ENCODE measurements at regions not wholly inside any gene's neighbourhood (a gene's known extent, or its start where the extent isn't known, plus 50 kb on each side); places are given as distances from the start of the nearest gene placed in this dataset.
A peak's percentile ranks its signal among the peaks of the same experiment; 100 is the strongest.

DNA sequence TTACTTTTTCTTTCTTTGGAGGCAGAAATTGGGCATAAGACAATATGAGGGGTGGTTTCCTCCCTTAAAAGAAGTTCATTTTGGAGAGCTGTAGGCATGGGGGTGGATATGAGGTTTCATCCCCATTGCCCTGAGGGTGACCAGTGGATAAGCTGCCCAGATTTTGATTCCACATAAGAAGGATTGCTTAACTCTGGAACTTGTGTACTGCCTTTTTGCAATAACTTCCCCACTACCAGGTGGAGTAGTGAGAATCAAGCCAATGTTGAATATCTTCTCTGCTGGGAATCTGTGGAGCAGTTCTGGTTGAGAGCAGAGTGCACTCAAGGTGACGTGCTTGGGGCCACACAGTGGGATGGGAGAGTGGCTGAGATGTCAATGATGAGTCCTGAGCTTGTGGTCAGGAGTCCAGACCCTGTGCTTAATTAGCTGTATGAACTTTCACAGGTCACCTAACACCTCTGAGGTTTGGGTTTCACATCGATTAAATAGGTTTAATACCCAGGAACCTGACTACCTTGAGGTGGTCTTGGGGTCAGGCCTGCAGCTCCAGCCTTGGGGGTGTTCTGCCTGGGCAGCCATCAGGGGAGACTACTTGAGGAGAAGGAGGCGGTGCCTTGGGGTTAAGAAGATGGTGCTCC lies 152.9 kb downstream of the FCRL5 start:
- no peak overlapping the region for H3K27ac ChIP-seq
- TF ChIP-seq, protein P1, sequence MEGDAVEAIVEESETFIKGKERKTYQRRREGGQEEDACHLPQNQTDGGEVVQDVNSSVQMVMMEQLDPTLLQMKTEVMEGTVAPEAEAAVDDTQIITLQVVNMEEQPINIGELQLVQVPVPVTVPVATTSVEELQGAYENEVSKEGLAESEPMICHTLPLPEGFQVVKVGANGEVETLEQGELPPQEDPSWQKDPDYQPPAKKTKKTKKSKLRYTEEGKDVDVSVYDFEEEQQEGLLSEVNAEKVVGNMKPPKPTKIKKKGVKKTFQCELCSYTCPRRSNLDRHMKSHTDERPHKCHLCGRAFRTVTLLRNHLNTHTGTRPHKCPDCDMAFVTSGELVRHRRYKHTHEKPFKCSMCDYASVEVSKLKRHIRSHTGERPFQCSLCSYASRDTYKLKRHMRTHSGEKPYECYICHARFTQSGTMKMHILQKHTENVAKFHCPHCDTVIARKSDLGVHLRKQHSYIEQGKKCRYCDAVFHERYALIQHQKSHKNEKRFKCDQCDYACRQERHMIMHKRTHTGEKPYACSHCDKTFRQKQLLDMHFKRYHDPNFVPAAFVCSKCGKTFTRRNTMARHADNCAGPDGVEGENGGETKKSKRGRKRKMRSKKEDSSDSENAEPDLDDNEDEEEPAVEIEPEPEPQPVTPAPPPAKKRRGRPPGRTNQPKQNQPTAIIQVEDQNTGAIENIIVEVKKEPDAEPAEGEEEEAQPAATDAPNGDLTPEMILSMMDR (conservative IDR thresholded peaks at IDR 0.05; ENCODE audit: low read depth): no peak
- no peak for DNase-seq (ENCODE audit: low spot score)
- POLR2A ChIA-PET (ENCODE audit: low non-redundant PET): no interaction called here
- CTCF ChIA-PET: interaction anchor here (0.7 kb wide), 1 partner anchor 73 kb away, joined by 6 read pairs; no protein-coding TSS in a partner anchor

DNA sequence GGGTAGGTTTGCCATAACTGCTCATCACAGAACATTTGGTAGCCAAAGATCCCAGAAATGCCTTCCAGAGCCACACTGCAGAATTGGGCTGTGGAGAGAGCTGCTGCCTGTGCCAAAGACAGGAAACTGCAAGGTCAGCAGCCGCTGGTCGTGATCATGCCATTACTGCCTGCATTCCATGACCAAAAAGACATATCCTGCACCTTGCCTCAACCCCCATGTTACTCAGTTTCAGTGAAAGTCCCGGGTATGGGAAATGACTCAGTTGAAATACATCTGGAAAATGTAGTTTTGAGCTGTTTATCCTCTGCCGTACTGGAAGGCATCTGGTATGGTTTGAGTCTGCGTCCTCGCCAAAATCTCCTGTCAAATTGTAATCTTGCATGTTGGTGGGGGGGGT lies 161.7 kb downstream of the FCRL5 start:
- DNase-seq (ENCODE audit: low spot score): peak; percentile 76
- POLR2A ChIA-PET (ENCODE audit: low non-redundant PET): no interaction called here

DNA sequence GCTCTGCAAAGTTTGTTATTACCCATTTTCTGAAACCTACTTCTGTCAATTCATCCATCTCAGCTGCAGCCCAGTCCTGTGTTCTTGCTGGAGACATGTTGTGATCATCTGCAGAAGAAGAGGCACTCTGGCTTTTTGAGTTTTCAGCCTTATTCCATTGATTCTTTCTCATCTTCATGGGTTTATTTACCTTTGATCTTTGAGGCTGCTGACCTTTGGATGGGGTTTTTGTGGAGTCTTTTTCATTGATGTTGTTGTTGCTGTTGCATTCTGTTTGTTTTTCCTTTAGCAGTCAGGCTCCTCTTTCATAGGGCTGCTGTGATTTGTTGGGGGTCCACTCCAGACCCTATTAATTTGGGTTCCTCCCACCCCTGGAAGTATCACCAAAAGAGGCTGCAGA lies 164.3 kb downstream of the FCRL5 start:
- ChIA-PET CTCF (interaction anchor here (0.7 to 0.9 kb wide), 2 partner anchors 11 to 70 kb away, joined by 3 read pairs; no protein-coding TSS in a partner anchor), POLR2A (ENCODE audit: low non-redundant PET) (no interaction called here)
- TF ChIP-seq, protein P1 (conservative IDR thresholded peaks at IDR 0.05; ENCODE audit: low read depth): no peak
- no peak overlapping the region for H3K27ac ChIP-seq
- no peak for DNase-seq (ENCODE audit: low spot score)

More for the DNA sequence above, 161.7 kb downstream of the FCRL5 start:
- TF ChIP-seq, protein P1 (conservative IDR thresholded peaks at IDR 0.05; ENCODE audit: low read depth): no peak
- CTCF ChIA-PET: interaction anchor here (0.6 kb wide), 2 partner anchors 100 to 1823 kb away, joined by 3 read pairs; no protein-coding TSS in a partner anchor
- H3K27ac ChIP-seq: no peak overlapping the region

DNA sequence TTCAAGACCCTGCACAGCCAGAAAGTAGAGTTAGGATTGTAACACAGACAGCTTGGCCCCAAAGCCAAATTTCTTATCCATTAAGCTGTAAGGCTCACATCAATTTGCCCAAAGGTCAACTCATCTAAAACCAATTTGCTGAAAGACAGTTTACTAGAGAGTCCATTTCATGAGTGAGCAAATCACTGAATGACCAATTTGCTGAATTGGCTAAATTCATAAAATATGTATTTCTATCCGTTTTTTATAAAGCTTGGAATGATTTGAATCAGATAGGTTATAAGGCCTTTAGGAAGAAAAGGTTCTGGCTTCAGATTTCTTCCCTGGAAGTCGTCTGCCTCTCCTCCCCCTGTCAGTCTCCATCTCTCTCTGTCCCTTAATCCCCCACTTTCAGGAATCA lies 168.1 kb downstream of the FCRL5 start:
- ChIA-PET CTCF (no interaction called here), POLR2A (ENCODE audit: low non-redundant PET) (no interaction called here)
- TF ChIP-seq, protein P1 (conservative IDR thresholded peaks at IDR 0.05; ENCODE audit: low read depth): no peak
- no peak overlapping the region for H3K27ac ChIP-seq
- DNase-seq (ENCODE audit: low spot score): no peak

DNA sequence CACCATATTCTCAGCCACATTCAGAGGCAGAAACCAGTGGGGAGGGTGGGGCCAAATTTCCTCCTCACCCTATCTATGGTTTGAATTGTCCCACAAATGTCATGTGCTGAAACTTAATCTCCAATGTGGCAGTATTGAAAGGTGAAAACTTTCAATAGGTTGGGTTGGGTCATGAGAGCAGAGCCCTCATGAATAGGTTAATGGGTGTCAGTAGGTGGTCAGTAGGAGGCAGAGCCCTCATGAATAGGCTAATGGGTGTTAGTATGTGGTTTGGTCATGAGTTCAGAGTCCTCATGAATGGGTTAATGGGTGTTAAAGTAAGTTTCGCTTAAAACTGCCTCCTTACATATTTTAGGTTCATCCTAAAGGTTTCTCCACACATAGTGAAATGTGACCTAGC lies 170.0 kb downstream of the FCRL5 start:
- TF ChIP-seq, protein P1 (conservative IDR thresholded peaks at IDR 0.05; ENCODE audit: low read depth): no peak
- CTCF ChIA-PET: no interaction called here

DNA sequence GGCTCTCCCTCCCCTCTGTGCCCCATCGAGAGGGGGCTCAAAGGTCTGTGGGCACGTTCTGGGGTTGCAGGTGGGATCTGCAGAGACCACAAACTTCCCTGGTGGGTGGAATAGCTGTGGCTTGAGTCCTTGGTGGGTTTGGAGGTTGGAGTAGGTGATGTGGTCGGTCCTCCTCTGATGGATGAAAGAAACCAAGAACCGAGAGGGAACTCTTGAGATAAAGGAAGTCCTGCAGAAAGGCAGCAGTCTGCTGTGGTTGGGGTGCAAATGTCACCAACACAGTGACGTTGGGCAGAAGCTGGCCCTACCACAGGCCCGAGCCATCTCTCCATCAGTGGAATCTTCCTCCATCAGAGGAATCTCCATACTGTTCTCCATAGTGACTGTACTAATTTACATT lies 171.8 kb downstream of the FCRL5 start:
- CTCF ChIA-PET: no interaction called here
- DNase-seq (ENCODE audit: low spot score): no peak
- TF ChIP-seq, protein P1 (conservative IDR thresholded peaks at IDR 0.05; ENCODE audit: low read depth): no peak
- POLR2A ChIA-PET (ENCODE audit: low non-redundant PET): no interaction called here
- H3K27ac ChIP-seq: no peak overlapping the region

More for the DNA sequence above, 170.0 kb downstream of the FCRL5 start:
- POLR2A ChIA-PET (ENCODE audit: low non-redundant PET): no interaction called here
- no peak overlapping the region for H3K27ac ChIP-seq
- DNase-seq (ENCODE audit: low spot score): no peak

Measured in RWPE1 (cell line).